ENCODE measurements at regions not wholly inside any gene's neighbourhood (a gene's known extent, or its start where the extent isn't known, plus 50 kb on each side); places are given as distances from the start of the nearest gene placed in this dataset.
"Not testable (repeated sequence)": the region's sequence is repeated elsewhere in the genome, so short reads cannot be mapped to it uniquely, and the experiment has no call there.

GRCh38 chr20:40004092-40004491 is 684.9 kb downstream of the MAFB start:
- TF ChIP-seq CTCF (conservative IDR thresholded peaks at IDR 0.05; ENCODE audit: low read length); EZH2phosphoT487 (IDR thresholded peaks at IDR 0.05; ENCODE audit: borderline replicate concordance): not testable (repeated sequence)
